Coronary artery (tissue), 2 donors: ENCODE measurements at regions not wholly inside any gene's neighbourhood (a gene's known extent, or its start where the extent isn't known, plus 50 kb on each side); places are given as distances from the start of the nearest gene placed in this dataset.

Experiments
- DNase-seq: peaks from one replicate; pipeline ENCODE4 v3.0.0-alpha.2; 2017; ENCODE audit warnings: low spot score
- H3K27ac ChIP-seq, 2 donors: fragments of 200-600 bp; sonication (generic); one replicate each; pipeline ENCODE4 v1.5.1; 2016 to 2019
- H3K4me3 ChIP-seq: fragments of 200-600 bp; sonication (generic); 2 replicates; pipeline ENCODE4 v1.5.1; 2016; ENCODE audit warnings: mild to moderate bottlenecking, moderate library complexity
- TF ChIP-seq, protein P1 (sequence below): fragments of 200-600 bp; sonication (generic); IDR thresholded peaks from one replicate; pipeline ENCODE4 v1.5.1; 2019; ENCODE audit warnings: antibody characterized with exemption

DNA sequence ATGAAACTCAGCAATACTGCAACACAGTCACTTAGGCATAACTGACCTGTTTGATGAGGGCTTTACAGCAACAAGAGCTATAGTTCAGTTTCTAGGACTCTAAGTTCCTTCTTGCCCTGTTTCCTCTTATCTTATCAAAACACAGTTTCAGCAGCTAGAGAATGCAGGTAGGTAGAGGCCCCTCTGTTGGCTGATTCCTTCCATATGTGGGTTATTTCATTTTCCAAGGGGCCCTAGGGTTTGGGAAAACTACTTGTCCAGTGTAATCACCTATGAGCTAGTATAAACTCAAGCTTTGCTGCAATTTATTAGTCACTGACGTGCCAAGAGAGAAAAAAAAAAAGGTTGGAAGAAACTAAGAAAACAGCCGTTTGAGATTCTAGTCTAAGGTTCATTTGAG lies 607.7 kb upstream of the USP24 start:
- H3K4me3 ChIP-seq, result no peak overlapping the region
- no peak for DNase-seq
- no peak overlapping the region for H3K27ac ChIP-seq
- TF ChIP-seq, protein P1, sequence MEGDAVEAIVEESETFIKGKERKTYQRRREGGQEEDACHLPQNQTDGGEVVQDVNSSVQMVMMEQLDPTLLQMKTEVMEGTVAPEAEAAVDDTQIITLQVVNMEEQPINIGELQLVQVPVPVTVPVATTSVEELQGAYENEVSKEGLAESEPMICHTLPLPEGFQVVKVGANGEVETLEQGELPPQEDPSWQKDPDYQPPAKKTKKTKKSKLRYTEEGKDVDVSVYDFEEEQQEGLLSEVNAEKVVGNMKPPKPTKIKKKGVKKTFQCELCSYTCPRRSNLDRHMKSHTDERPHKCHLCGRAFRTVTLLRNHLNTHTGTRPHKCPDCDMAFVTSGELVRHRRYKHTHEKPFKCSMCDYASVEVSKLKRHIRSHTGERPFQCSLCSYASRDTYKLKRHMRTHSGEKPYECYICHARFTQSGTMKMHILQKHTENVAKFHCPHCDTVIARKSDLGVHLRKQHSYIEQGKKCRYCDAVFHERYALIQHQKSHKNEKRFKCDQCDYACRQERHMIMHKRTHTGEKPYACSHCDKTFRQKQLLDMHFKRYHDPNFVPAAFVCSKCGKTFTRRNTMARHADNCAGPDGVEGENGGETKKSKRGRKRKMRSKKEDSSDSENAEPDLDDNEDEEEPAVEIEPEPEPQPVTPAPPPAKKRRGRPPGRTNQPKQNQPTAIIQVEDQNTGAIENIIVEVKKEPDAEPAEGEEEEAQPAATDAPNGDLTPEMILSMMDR, result no peak

DNA sequence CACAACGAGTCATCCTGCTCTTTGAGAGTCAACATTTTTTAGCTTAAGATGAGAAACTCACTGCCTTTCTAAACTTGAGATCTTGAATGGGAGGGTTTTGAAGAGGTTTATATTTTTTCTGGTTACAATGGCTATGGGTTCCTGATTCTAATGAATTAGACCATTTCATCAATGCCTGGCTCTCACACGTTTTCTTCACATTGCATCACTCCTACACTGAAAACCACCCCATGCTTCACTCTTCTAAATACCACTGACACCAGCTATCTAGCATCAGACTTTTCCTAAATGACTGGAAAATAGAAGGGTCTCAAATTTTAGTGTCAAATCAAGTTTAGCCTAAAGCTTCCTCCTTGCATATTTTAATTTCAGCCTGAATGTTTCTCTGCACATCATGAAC lies 606.1 kb upstream of the USP24 start:
- TF ChIP-seq, protein P1, result no peak
- H3K4me3 ChIP-seq, result no peak overlapping the region
- DNase-seq, result no peak

DNA sequence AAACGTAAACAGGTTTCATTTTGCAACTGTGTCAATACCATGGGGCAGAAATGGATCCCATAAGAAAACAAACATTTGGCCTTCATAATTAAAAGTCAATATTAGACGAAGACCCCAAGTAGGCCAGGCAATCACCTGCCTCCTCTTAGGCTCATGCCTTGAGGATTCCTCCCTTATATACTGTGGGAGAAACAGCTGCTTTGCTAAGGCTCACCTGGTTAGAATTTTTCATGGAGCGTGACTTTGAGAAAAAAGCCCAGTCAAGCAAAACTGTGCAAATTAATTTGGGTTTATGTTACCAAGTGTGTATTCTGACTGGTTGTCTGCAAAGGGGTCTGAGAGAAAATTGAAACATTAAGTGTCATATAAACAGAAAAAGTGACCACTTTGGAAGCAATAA lies 605.3 kb upstream of the USP24 start:
- no peak overlapping the region for H3K27ac ChIP-seq
- no peak overlapping the region for H3K4me3 ChIP-seq
- no peak for DNase-seq
- TF ChIP-seq, protein P1, result no peak

More for the DNA sequence above, 606.1 kb upstream of the USP24 start:
- no peak overlapping the region for H3K27ac ChIP-seq

DNA sequence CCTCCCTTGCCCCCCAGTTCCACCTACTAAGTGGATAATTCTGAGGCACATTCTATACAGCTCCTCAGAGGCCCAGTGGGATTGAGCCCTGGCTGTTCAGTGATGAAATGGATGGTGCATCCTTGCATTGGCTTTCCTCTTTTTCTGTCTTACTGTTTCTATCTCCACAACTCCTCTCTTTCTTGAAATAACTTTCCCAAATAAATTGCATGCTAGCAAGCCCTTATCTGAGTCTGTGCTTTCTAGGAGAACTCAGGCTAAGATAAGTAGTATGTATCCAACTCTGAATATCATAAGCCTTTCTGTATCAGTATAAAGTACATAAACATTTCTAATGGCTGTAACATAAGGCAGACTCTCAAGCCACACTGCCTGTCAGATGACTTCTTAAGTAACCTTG lies 603.8 kb upstream of the USP24 start:
- no peak overlapping the region for H3K4me3 ChIP-seq
- DNase-seq, result no peak
- TF ChIP-seq, protein P1, result no peak
- no peak overlapping the region for H3K27ac ChIP-seq

DNA sequence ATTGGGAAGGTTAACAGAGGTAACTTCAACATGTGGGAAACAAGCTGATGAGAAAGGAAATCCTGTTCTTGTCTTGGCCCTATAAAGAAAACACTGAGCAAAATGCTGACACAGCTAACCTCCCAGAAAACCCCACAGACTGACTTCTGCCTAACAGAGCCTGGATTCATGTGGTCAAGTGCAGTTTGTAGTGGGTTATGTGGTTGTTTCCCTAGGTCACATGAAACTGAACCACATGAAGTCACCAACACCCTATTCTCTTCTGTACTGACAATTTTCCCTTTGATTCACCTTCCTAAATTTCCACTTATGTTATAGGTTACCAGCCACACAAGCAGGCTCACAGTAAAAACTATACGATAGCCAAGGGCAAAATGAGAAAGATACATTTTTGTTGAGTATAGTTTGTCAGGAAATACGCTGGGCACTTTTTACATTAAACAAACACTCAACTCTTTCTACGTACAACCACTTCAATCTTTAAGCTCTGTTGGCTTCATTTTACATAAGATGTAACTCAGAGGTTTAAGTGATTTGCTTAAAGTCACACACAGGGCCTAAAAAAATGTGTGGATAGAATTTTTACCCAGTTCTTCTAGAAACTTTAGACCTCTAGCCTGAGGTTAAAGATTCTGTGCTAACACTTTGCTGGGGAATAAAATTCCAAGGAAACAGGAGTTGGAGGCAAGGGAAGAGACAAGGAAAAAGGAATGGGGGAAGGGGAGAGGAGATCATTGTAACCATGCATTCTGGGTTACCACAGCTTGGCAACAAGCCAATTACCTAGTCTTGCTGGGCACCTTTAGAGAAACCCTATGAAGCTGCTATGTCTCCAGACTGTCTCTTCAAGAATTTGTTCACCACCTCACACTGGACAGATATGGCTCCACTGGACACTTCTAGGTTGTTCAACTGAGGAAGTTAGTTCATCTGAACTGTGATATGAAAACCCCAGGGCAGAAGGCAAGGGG lies 601.6 kb upstream of the USP24 start:
- no peak overlapping the region for H3K4me3 ChIP-seq
- no peak for DNase-seq
- no peak overlapping the region for H3K27ac ChIP-seq
- TF ChIP-seq, protein P1, result no peak

DNA sequence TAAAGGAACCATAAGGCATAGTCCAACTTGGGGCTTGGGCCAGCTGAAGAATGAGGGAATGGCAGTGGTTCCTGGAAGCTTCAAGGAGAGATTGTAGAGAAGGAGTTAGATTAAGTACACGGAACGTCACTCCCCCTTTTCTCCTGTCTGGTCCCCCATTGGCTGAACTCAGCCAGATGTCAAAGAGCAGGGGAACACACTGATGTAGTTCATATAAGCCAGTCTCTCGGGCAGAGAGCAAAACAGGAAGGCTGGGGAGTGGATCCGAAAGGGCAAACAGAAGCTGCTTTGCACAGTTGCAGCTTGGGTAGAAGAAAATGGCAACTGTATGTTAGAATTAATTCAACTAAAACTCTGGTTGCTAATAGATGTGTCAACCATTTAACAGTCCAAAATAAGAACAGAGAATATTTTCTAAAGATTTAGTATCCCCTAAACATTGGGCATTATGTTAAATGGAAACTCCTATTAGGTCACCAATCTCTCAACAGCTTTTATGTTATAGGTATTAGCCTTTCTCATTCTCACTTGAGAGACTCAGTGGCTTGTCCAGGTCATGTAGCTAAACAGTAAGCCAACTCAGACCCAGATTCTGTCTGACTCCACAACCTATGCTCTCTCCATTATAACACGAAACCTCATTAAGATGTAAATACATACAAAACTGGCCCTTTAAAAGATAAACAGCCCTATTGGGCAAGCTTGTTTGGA lies 600.7 kb upstream of the USP24 start:
- Histone ChIP-seq H3K4me3 (no peak overlapping the region), H3K27ac (no peak overlapping the region)
- TF ChIP-seq, protein P1, result no peak
- no peak for DNase-seq
